ENCODE measurements at regions not wholly inside any gene's neighbourhood (a gene's known extent, or its start where the extent isn't known, plus 50 kb on each side); places are given as distances from the start of the nearest gene placed in this dataset.
A peak's percentile ranks its signal among the peaks of the same experiment; 100 is the strongest.

DNA sequence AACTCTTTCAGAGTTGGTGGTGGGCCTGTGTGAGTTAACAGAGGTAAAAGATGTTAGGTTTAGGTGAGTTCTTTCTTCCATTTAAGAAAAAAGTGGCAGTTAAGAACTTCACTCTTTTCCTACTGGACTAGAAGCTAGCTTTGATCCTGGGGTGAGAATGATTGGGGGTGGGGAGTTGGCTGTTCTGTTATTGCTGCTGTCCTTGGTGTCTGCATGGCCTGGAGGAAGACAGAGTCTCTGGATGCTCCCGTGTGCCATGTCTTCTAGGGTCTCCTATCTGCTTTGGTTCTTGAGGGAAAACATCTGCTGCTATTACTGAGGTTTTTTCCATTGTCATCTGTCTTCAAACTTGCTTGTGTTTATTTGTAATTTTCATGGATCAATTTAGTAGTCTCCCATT lies 275.7 kb downstream of the HLX start:
- H3K36me3 ChIP-seq (replicated peaks in 1 of 2; ENCODE audit: control extremely low read depth in 1 of 2, control insufficient read depth in 1 of 2, extremely low read depth in 1 of 2, insufficient read depth in 2 of 2, low read length in 1 of 2) = no peaks in the 10 kb centered on the region
- H3K9me3 ChIP-seq (ENCODE audit: control extremely low read depth in 1 of 3, control insufficient read depth in 2 of 3, insufficient read depth in 1 of 3, low read length in 2 of 3) = no peaks in the 10 kb centered on the region
- ATAC-seq (ENCODE audit: low read depth) = no peak
- no peak for TF ChIP-seq EZH2 (IDR thresholded peaks at IDR 0.05; ENCODE audit: borderline replicate concordance, insufficient read depth, low read depth, low read length, poor library complexity, severe bottlenecking)
- no peak for TF ChIP-seq CTCF (IDR thresholded peaks at IDR 0.05)
- no peak overlapping the region for H3K9ac ChIP-seq (ENCODE audit: low read length)
- peaks cover 0 to 6% (median 2%) of the 10 kb centered on the region in 4 experiments for H3K27me3 ChIP-seq (replicated peaks in 1 of 4; ENCODE audit: control extremely low read depth in 1 of 4, control insufficient read depth in 3 of 4, insufficient read depth in 4 of 4, low read length in 3 of 4)
- no peak overlapping the region for H2AFZ ChIP-seq (ENCODE audit: insufficient read depth, low read depth, low read length, poor library complexity, severe bottlenecking)
- no peak overlapping the region for H3K4me3 ChIP-seq (ENCODE audit: control extremely low read depth in 1 of 5, extremely low read depth in 1 of 5, insufficient read depth in 1 of 5, low read depth in 2 of 5, low read length in 4 of 5)
- intact Hi-C loops (cut with micrococcal nuclease) = loop anchor here (5.0 kb wide), 1 partner anchor 278 kb away; the partner anchor contains the start of gene HLX
- POLR2A ChIA-PET = no interaction called here
- peaks cover 20 to 22% of the 10 kb centered on the region in 2 donors for H3K4me1 ChIP-seq (ENCODE audit: control insufficient read depth in 2 of 2, insufficient read depth in 2 of 2, low read length in 2 of 2)
- Mint-ChIP-seq H3K27me3 (no peaks in the 10 kb centered on the region), H3K4me3 (no peak overlapping the region), H3K27ac (peak overlapping the region; percentile 2), H3K9me3 (ENCODE audit: insufficient read depth) (peaks cover 2% of the 10 kb centered on the region), H3K4me1 (peaks cover 23% of the 10 kb centered on the region)
- DNase-seq = no peak
- no peak overlapping the region for H3K27ac ChIP-seq (ENCODE audit: low read length in 2 of 2)
- WGBS (ENCODE audit: insufficient coverage) = 100% methylated on average over 1 of the region's 1 CpG
- H3K79me2 ChIP-seq (ENCODE audit: control insufficient read depth, insufficient read depth, low read length) = no peaks in the 10 kb centered on the region
- CTCF ChIA-PET = interaction anchor here (0.6 to 2.0 kb wide), 3 partner anchors 13 to 1105 kb away, joined by 3 to 8 read pairs (median 6); no protein-coding TSS in a partner anchor
- no peaks in the 10 kb centered on the region for H4K20me1 ChIP-seq (ENCODE audit: control insufficient read depth, insufficient read depth, low read length, poor library complexity, severe bottlenecking)
- H3K4me2 ChIP-seq (replicated peaks; ENCODE audit: low read depth, low read length, poor library complexity, severe bottlenecking) = no peak overlapping the region

- peak overlapping the region; percentile 52 for H3K4me3 Mint-ChIP-seq
- H3K4me1 ChIP-seq (ENCODE audit: control insufficient read depth in 2 of 2, insufficient read depth in 2 of 2, low read length in 2 of 2) = peaks cover 24 to 30% of the 10 kb centered on the region in 2 donors
- peak overlapping the region; percentile 27 for H3K4me2 ChIP-seq (replicated peaks; ENCODE audit: low read depth, low read length, poor library complexity, severe bottlenecking)
- H4K20me1 ChIP-seq (ENCODE audit: control insufficient read depth, insufficient read depth, low read length, poor library complexity, severe bottlenecking) = no peaks in the 10 kb centered on the region
- H3K79me2 ChIP-seq (ENCODE audit: control insufficient read depth, insufficient read depth, low read length) = no peaks in the 10 kb centered on the region
- peaks cover 33% of the 10 kb centered on the region for H3K4me1 Mint-ChIP-seq
- no peaks in the 10 kb centered on the region for H3K36me3 ChIP-seq (replicated peaks in 1 of 2; ENCODE audit: control extremely low read depth in 1 of 2, control insufficient read depth in 1 of 2, extremely low read depth in 1 of 2, insufficient read depth in 2 of 2, low read length in 1 of 2)
- H2AFZ ChIP-seq (ENCODE audit: insufficient read depth, low read depth, low read length, poor library complexity, severe bottlenecking) = no peak overlapping the region
- no peak overlapping the region for H3K9ac ChIP-seq (ENCODE audit: low read length)
- peak overlapping the region in 1 of 5 experiments; percentile 12 for H3K4me3 ChIP-seq (ENCODE audit: control extremely low read depth in 1 of 5, extremely low read depth in 1 of 5, insufficient read depth in 1 of 5, low read depth in 2 of 5, low read length in 4 of 5)
- WGBS (ENCODE audit: insufficient coverage) = no CpG with 5 or more reads among the region's 6 CpGs
- POLR2A ChIA-PET = interaction anchor here (1.0 kb wide), 1 partner anchor 11 kb away, joined by 3 read pairs; no protein-coding TSS in a partner anchor
- no peaks in the 10 kb centered on the region for H3K9me3 ChIP-seq (ENCODE audit: control extremely low read depth in 1 of 3, control insufficient read depth in 2 of 3, insufficient read depth in 1 of 3, low read length in 2 of 3)
- ATAC-seq (ENCODE audit: low read depth) = peak; percentile 89
- intact Hi-C loops (cut with micrococcal nuclease) = loop anchor here (1.0 to 5.0 kb wide), 4 partner anchors 10 to 280 kb away; partner anchors contain the start of gene HLX
- CTCF ChIA-PET = interaction anchor here (1.0 to 1.6 kb wide), 3 partner anchors 10 to 281 kb away, joined by 3 to 7 read pairs (median 3); no protein-coding TSS in a partner anchor
- peak overlapping the region; percentile 37 to 42 for H3K27ac ChIP-seq (ENCODE audit: low read length in 2 of 2)
- H3K27ac Mint-ChIP-seq = peak overlapping the region; percentile 74
- peak; percentile 76 for DNase-seq
- H3K9me3 Mint-ChIP-seq (ENCODE audit: insufficient read depth) = no peaks in the 10 kb centered on the region
- no peaks in the 10 kb centered on the region for H3K27me3 Mint-ChIP-seq
- no peak for TF ChIP-seq CTCF (IDR thresholded peaks at IDR 0.05)
- no peak for TF ChIP-seq EZH2 (IDR thresholded peaks at IDR 0.05; ENCODE audit: borderline replicate concordance, insufficient read depth, low read depth, low read length, poor library complexity, severe bottlenecking)
- H3K27me3 ChIP-seq (replicated peaks in 1 of 4; ENCODE audit: control extremely low read depth in 1 of 4, control insufficient read depth in 3 of 4, insufficient read depth in 4 of 4, low read length in 3 of 4) = peaks cover 0 to 8% (median 2%) of the 10 kb centered on the region in 4 experiments
Observed at GRCh38 chr1:221157026-221157761, 278.0 kb downstream of the HLX start.

Data from B cell (primary cell).